IMR-90 (cell line): ENCODE measurements at regions not wholly inside any gene's neighbourhood (a gene's known extent, or its start where the extent isn't known, plus 50 kb on each side); places are given as distances from the start of the nearest gene placed in this dataset.

ENCODE experiments used
- ATAC-seq: fragments of 200-7000 bp; cut with Tn5 transposase; 2 replicates; pipeline ENCODE4 v1.9.1; 2020; ENCODE audit warnings: low read depth, mild to moderate bottlenecking, moderate library complexity
- BruUV-seq: library from RNA; stranded (reverse); fragments of 400-500 nt; replicated peaks from 2 replicates; lab custom pipeline; 2021; lab: Mats Ljungman, UMichigan
- CTCF ChIA-PET: fragments of 300-600 bp; formaldehyde crosslinking; extraction: SDS; loops from one replicate; lab custom pipeline; 2021; ENCODE audit warnings: antibody characterized with exemption; lab: Yijun Ruan, JAX
- POLR2A ChIA-PET: fragments of 300-600 bp; sonication (Branson Sonifier 250); formaldehyde crosslinking; loops from one replicate; lab custom pipeline; 2022; ENCODE audit warnings: antibody characterized with exemption; ENCODE audit not compliant: unreplicated experiment; lab: Charles Lee
- DNase-seq: peaks from one replicate; pipeline ENCODE4 v3.0.0; 2013
- H2AFZ ChIP-seq: replicated peaks from 2 replicates; pipeline ENCODE3; 2013; ENCODE audit warnings: low read length, mild to moderate bottlenecking; ENCODE audit not compliant: poor library complexity
- H2AK5ac ChIP-seq: 2 replicates; pipeline ENCODE4 v1.6.1; 2013; ENCODE audit warnings: low read depth, low read length, inconsistent platforms
- H2AK9ac ChIP-seq: replicated peaks from 2 replicates; pipeline ENCODE3; 2013; ENCODE audit warnings: mild to moderate bottlenecking, low read depth, low read length, moderate library complexity; ENCODE audit not compliant: poor library complexity
- H2BK120ac ChIP-seq: 2 replicates; pipeline ENCODE4 v1.6.1; 2013; ENCODE audit warnings: low read depth, low read length, inconsistent platforms
- H2BK15ac ChIP-seq: 3 replicates; pipeline ENCODE4 v1.6.1; 2013; ENCODE audit warnings: low read depth, low read length, inconsistent platforms
- H2BK20ac ChIP-seq: 2 replicates; pipeline ENCODE4 v1.6.1; 2013; ENCODE audit warnings: low read depth, mild to moderate bottlenecking, inconsistent platforms, low read length, moderate library complexity
- H2BK5ac ChIP-seq: 2 replicates; pipeline ENCODE4 v1.6.1; 2013; ENCODE audit warnings: mild to moderate bottlenecking, low read depth, low read length, inconsistent platforms; ENCODE audit not compliant: poor library complexity, severe bottlenecking
- H3K14ac ChIP-seq: replicated peaks from 2 replicates; pipeline ENCODE4 v1.6.1; 2013; ENCODE audit warnings: low read depth, low read length, inconsistent platforms
- H3K18ac ChIP-seq: 2 replicates; pipeline ENCODE4 v1.6.1; 2013; ENCODE audit warnings: low read depth, low read length, control low read depth
- H3K23ac ChIP-seq: 2 replicates; pipeline ENCODE4 v1.6.1; 2013; ENCODE audit warnings: low read depth, low read length, inconsistent platforms
- H3K27ac ChIP-seq: 2 replicates; pipeline ENCODE4 v1.5.1; 2013; ENCODE audit warnings: mild to moderate bottlenecking, control low read depth, low read length; ENCODE audit not compliant: insufficient read depth
- H3K27me3 ChIP-seq: 2 replicates; pipeline ENCODE4 v1.6.1; 2013; ENCODE audit warnings: low read length; ENCODE audit not compliant: control insufficient read depth, insufficient read depth
- H3K36me3 ChIP-seq: 2 replicates; pipeline ENCODE4 v1.6.1; 2013; ENCODE audit warnings: low read length, mixed read lengths; ENCODE audit not compliant: control insufficient read depth, insufficient read depth
- H3K4ac ChIP-seq: 2 replicates; pipeline ENCODE4 v1.6.1; 2013; ENCODE audit warnings: low read depth, low read length, inconsistent platforms
- H3K4me1 ChIP-seq: 2 replicates; pipeline ENCODE4 v1.6.1; 2013; ENCODE audit warnings: low read length, mixed read lengths; ENCODE audit not compliant: control insufficient read depth, insufficient read depth
- H3K4me2 ChIP-seq: 2 replicates; pipeline ENCODE4 v1.6.1; 2013; ENCODE audit warnings: low read depth, mild to moderate bottlenecking, control low read depth, low read length, moderate library complexity
- H3K4me3 ChIP-seq: 2 replicates; pipeline ENCODE4 v1.5.1; 2013; ENCODE audit warnings: low read depth, mild to moderate bottlenecking, control low read depth, low read length, moderate library complexity; ENCODE audit not compliant: insufficient read depth
- H3K56ac ChIP-seq: 2 replicates; pipeline ENCODE4 v1.6.1; 2013; ENCODE audit warnings: low read length, inconsistent platforms; ENCODE audit not compliant: insufficient read depth; ENCODE audit errors: extremely low read depth
- H3K79me1 ChIP-seq, 2 experiments: 2 replicates each; pipeline ENCODE4 v1.6.1; 2013; ENCODE audit warnings: low read length in 2 of 2, inconsistent platforms in 1 of 2, low read depth in 1 of 2
- H3K9ac ChIP-seq: 2 replicates; pipeline ENCODE4 v1.6.1; 2013; ENCODE audit warnings: low read depth, low read length, control low read depth
- H3K9me1 ChIP-seq: 2 replicates; pipeline ENCODE4 v1.6.1; 2013; ENCODE audit warnings: low read length, inconsistent platforms; ENCODE audit not compliant: insufficient read depth
- H3K9me3 ChIP-seq: 2 replicates; pipeline ENCODE4 v1.6.1; 2013; ENCODE audit warnings: low read length; ENCODE audit not compliant: control insufficient read depth, insufficient read depth
- H4K20me1 ChIP-seq: 2 replicates; pipeline ENCODE4 v1.6.1; 2013; ENCODE audit warnings: low read length, inconsistent platforms; ENCODE audit not compliant: insufficient read depth
- H4K5ac ChIP-seq: 2 replicates; pipeline ENCODE4 v1.6.1; 2013; ENCODE audit warnings: mild to moderate bottlenecking, low read depth, low read length, control low read depth
- H4K8ac ChIP-seq, 2 experiments: 2 replicates each; pipeline ENCODE4 v1.6.1; 2013; ENCODE audit warnings: low read depth in 2 of 2, low read length in 2 of 2, control low read depth in 1 of 2, inconsistent platforms in 1 of 2
- H4K91ac ChIP-seq: 2 replicates; pipeline ENCODE4 v1.6.1; 2013; ENCODE audit warnings: low read depth, low read length, inconsistent platforms; ENCODE audit not compliant: insufficient read depth
- BHLHE40 ChIP-seq: fragments of 150-350 bp; IDR thresholded peaks from 2 replicates; pipeline ENCODE4 v1.6.1; 2016; ENCODE audit warnings: mild to moderate bottlenecking, low read depth, low read length
- CEBPB ChIP-seq: IDR thresholded peaks from 2 replicates; pipeline ENCODE4 v1.6.1; 2012; ENCODE audit warnings: low read depth, low read length, improper control_type of control experiment
- CHD1 ChIP-seq: IDR thresholded peaks from 2 replicates; pipeline ENCODE4 v1.6.1; 2012; ENCODE audit warnings: low read depth, low read length, improper control_type of control experiment
- FOS ChIP-seq: fragments of 150-350 bp; IDR thresholded peaks from 2 replicates; pipeline ENCODE4 v1.6.1; 2016; ENCODE audit warnings: low read depth, low read length
- MAZ ChIP-seq: IDR thresholded peaks from 2 replicates; pipeline ENCODE4 v1.6.1; 2012; ENCODE audit warnings: low read depth, mild to moderate bottlenecking, low read length, improper control_type of control experiment, moderate library complexity, borderline replicate concordance
- NFE2L2 ChIP-seq: fragments of 150-350 bp; IDR thresholded peaks from 2 replicates; pipeline ENCODE4 v1.6.1; 2016; ENCODE audit warnings: low read depth, mild to moderate bottlenecking, low read length
- RAD21 ChIP-seq: IDR thresholded peaks from 2 replicates; pipeline ENCODE4 v1.6.1; 2012; ENCODE audit warnings: low read length, improper control_type of control experiment
- RCOR1 ChIP-seq: IDR thresholded peaks from 2 replicates; pipeline ENCODE4 v1.6.1; 2012; ENCODE audit warnings: mild to moderate bottlenecking, low read length, improper control_type of control experiment; ENCODE audit not compliant: insufficient replicate concordance
- WGBS, 2 experiments: methylation state at CpG; one replicate each; pipeline versions ENCODE4 v1.1.5 to v1.1.7; 2013; ENCODE audit warnings: missing lambda C conversion rate in 2 of 2; ENCODE audit not compliant: insufficient read length in 1 of 2; ENCODE audit errors: extremely low coverage in 2 of 2; 5-methylcytosine and 5-hydroxymethylcytosine counted together
- dilution Hi-C: fragments of 300-500 bp; cut with HindIII; formaldehyde crosslinking; loops from one replicate; pipeline ENCODE4 v1.14.3; 2018; ENCODE audit warnings: low sequenced_read_pairs; ENCODE audit not compliant: unreplicated experiment
- in situ Hi-C: fragments of 300-500 bp; cut with MboI; formaldehyde crosslinking; loops from 3 replicates; pipeline ENCODE4 v1.14.3; 2019; ENCODE audit warnings: low sequenced_read_pairs, inconsistent platforms, mixed read lengths
- intact Hi-C: fragments of 100-400 bp; cut with micrococcal nuclease; formaldehyde crosslinking; loops from 2 replicates; pipeline ENCODE4 v1.10.0; 2022
- TF ChIP-seq, protein P1 (sequence below): fragments of 150-350 bp; IDR thresholded peaks from 2 replicates; pipeline ENCODE4 v1.6.1; 2016; ENCODE audit warnings: low read depth, mild to moderate bottlenecking, low read length, moderate library complexity, borderline replicate concordance

GRCh38 chr20:56724241-56724757, 95.2 kb downstream of the TFAP2C start:
- Histone ChIP-seq H2BK120ac (no peak overlapping the region), H3K27me3 (no peaks in the 10 kb centered on the region), H3K56ac (no peak overlapping the region), H2BK20ac (no peak overlapping the region), H3K4ac (no peak overlapping the region), H3K14ac (no peak overlapping the region), H4K8ac (no peak overlapping the region), H2AFZ (no peak overlapping the region), H2AK9ac (no peak overlapping the region), H3K79me1 (no peaks in the 10 kb centered on the region), H4K5ac (no peak overlapping the region), H4K20me1 (no peaks in the 10 kb centered on the region), H3K4me2 (no peak overlapping the region), H3K4me1 (no peaks in the 10 kb centered on the region), H3K23ac (no peak overlapping the region), H3K4me3 (no peak overlapping the region), H2BK15ac (no peak overlapping the region), H3K9me1 (no peaks in the 10 kb centered on the region), H3K9ac (no peak overlapping the region), H4K91ac (no peak overlapping the region), H3K36me3 (no peaks in the 10 kb centered on the region), H2BK5ac (no peak overlapping the region), H3K18ac (no peak overlapping the region), H3K27ac (no peak overlapping the region), H2AK5ac (no peak overlapping the region), H3K9me3 (no peaks in the 10 kb centered on the region)
- ATAC-seq (no peak), DNase-seq (no peak)
- dilution Hi-C loops: no loop called here
- BruUV-seq: no TSS peak
- intact Hi-C loops: no loop called here
- POLR2A ChIA-PET: no interaction called here
- CTCF ChIA-PET: no interaction called here
- WGBS, 2 experiments: no CpG with 5 or more reads among the region's 5 CpGs
- TF ChIP-seq CHD1 (no peak), FOS (no peak), MAZ (no peak), RAD21 (no peak), RCOR1 (no peak), CEBPB (no peak), NFE2L2 (no peak), BHLHE40 (no peak)
- TF ChIP-seq, protein P1, sequence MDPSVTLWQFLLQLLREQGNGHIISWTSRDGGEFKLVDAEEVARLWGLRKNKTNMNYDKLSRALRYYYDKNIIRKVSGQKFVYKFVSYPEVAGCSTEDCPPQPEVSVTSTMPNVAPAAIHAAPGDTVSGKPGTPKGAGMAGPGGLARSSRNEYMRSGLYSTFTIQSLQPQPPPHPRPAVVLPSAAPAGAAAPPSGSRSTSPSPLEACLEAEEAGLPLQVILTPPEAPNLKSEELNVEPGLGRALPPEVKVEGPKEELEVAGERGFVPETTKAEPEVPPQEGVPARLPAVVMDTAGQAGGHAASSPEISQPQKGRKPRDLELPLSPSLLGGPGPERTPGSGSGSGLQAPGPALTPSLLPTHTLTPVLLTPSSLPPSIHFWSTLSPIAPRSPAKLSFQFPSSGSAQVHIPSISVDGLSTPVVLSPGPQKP: no peak
- in situ Hi-C loops: no loop called here
